Heart left ventricle (tissue), 13 donors: ENCODE measurements at regions not wholly inside any gene's neighbourhood (a gene's known extent, or its start where the extent isn't known, plus 50 kb on each side); places are given as distances from the start of the nearest gene placed in this dataset.

ENCODE experiments used
- CTCF ChIP-seq, 12 donors: fragments of 200-600 bp; sonication (generic) in 4 of 12; IDR thresholded peaks; one replicate each; pipeline versions ENCODE4 v1.5.0 to v1.8.0; 2018 to 2022; ENCODE audit warnings: antibody characterized with exemption in 12 of 12, mild to moderate bottlenecking in 5 of 12
- POLR2A ChIP-seq, 2 donors: fragments of 450-650 bp; IDR thresholded peaks; one replicate each; pipeline ENCODE4 v1.6.1; 2017; ENCODE audit warnings: antibody characterized with exemption in 2 of 2, mild to moderate bottlenecking in 2 of 2, moderate library complexity in 2 of 2
- donor health status: ischemic (EF 13 %, LVEDD 7.1; RV severe dilation, severe dysfunction).
- donor health status: DM: no; HTN: yes; CAD: no.
- donor health status: DM: no; HTN: no; CAD: no.
- donor health status: ischemic (EF 25% LVEDD 6.9; RV normal size, moderate dysfunction).
- donor health status: ischemic (EF 25% LVEDD 5.7; RV mildly dilated, moderate dysfunction).
- donor health status: ischemic (EF 35%, LVEDD 5.7; RV mildly dilated, moderate dysfunction).
- donor health status: nonischemic (EF 11% LVEDD 7.7; RV severe dilation, severe dysfunction).
- donor health status: DM: yes; HTN: yes; CAD: no.
- donor health status: PGD.
- donor health status: ischemic (EF 29% LVEDD 5.4; RV normal size, mild dysfunction).
- donor health status: nonischemic (EF 23%, LVEDD 6.1; RV moderate dilation, normal function).

DNA sequence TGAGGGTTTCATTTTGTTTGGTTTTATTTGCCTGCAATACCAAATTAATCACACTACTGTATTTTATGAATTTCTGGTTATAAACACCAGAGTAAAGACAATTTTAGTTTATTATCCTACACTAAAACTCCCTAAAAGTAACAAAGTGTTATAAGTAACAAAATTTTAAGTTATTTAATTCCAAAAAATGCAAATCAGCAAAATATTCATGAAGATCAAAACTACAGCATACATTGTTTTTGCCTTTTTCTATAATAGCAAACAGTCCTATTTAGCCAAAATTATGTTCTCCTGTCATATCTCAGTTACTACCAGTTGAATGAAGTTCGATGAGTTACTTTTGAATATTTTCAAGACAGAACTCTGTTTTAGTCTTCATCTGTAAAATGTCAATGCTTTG is 132.7 kb upstream of the CYLC2 start:
- TF ChIP-seq CTCF (IDR thresholded peaks at IDR 0.05) (no peak), POLR2A (IDR thresholded peaks at IDR 0.05) (no peak)
